HG02642 (cell line): ENCODE measurements at regions not wholly inside any gene's neighbourhood (a gene's known extent, or its start where the extent isn't known, plus 50 kb on each side); places are given as distances from the start of the nearest gene placed in this dataset.

Source experiments
- ATAC-seq: cut with Tn5 transposase; IDR thresholded peaks from one replicate; pipeline ENCODE4 v1.9.1; 2021; ENCODE audit warnings: mild to moderate bottlenecking; ENCODE audit not compliant: unreplicated experiment, poor library complexity

- ATAC-seq = no peak
These were observed 97.7 kb downstream of the CD47 start for GRCh38 chr3:107992976-107993684.

- ATAC-seq = no peak
These were observed 99.9 kb downstream of the CD47 start for GRCh38 chr3:107990926-107991325.

GRCh38 chr3:107990433-107990832, 100.4 kb downstream of the CD47 start:
- ATAC-seq = no peak

GRCh38 chr3:107989661-107990060, 101.2 kb downstream of the CD47 start:
- ATAC-seq = no peak

- ATAC-seq = no peak
These were observed 102.2 kb downstream of the CD47 start for GRCh38 chr3:107988460-107989175.

GRCh38 chr3:107987036-107987939, 103.5 kb downstream of the CD47 start:
- ATAC-seq = no peak

GRCh38 chr3:107986505-107986904, 104.3 kb downstream of the CD47 start:
- no peak for ATAC-seq

- ATAC-seq = peak; percentile 96
These were observed 105.3 kb downstream of the CD47 start for GRCh38 chr3:107985496-107985895.

GRCh38 chr3:107983247-107983646, 107.6 kb downstream of the CD47 start:
- no peak for ATAC-seq

- ATAC-seq = no peak
These were observed 108.7 kb downstream of the CD47 start for GRCh38 chr3:107982165-107982564.

- ATAC-seq = no peak
These were observed 109.2 kb downstream of the CD47 start for GRCh38 chr3:107981471-107982111.

GRCh38 chr3:107979538-107979937, 111.3 kb downstream of the CD47 start:
- ATAC-seq = no peak

- no peak for ATAC-seq
These were observed 112.4 kb downstream of the CD47 start for GRCh38 chr3:107978131-107979055.

- ATAC-seq = no peak
These were observed 113.4 kb downstream of the CD47 start for GRCh38 chr3:107977221-107978130.

GRCh38 chr3:107976202-107976800, 114.5 kb downstream of the CD47 start:
- ATAC-seq = no peak

GRCh38 chr3:107975529-107976201, 115.2 kb downstream of the CD47 start:
- no peak for ATAC-seq

- ATAC-seq = no peak
These were observed 116.9 kb downstream of the CD47 start for GRCh38 chr3:107973961-107974360.
